CD14-positive monocyte (primary cell): ENCODE measurements at regions not wholly inside any gene's neighbourhood (a gene's known extent, or its start where the extent isn't known, plus 50 kb on each side); places are given as distances from the start of the nearest gene placed in this dataset.
"Not testable (repeated sequence)": the region's sequence is repeated elsewhere in the genome, so short reads cannot be mapped to it uniquely, and the experiment has no call there.

ENCODE experiments used
- DNase-seq, 3 donors: peaks; one replicate each; pipeline ENCODE4 v3.0.0-alpha.2; 2011 to 2022
- H2AFZ ChIP-seq: 2 replicates; pipeline ENCODE4 v1.6.0; 2012; ENCODE audit warnings: mild to moderate bottlenecking, low read depth, low read length, inconsistent platforms; ENCODE audit not compliant: insufficient read depth, poor library complexity, severe bottlenecking
- H3K27ac ChIP-seq, 2 donors: 1 replicate in 1 of 2; 2 replicates in 1 of 2; pipeline ENCODE4 v1.5.1; 2012 to 2013; ENCODE audit warnings: low read length in 2 of 2, control low read depth in 1 of 2, inconsistent platforms in 1 of 2, low read depth in 1 of 2, mild to moderate bottlenecking in 1 of 2
- H3K27me3 ChIP-seq, 2 donors: one replicate each; pipeline versions ENCODE4 v1.6.0 to v1.6.1; 2011 to 2013; ENCODE audit warnings: low read length in 2 of 2; ENCODE audit not compliant: control insufficient read depth in 2 of 2, insufficient read depth in 2 of 2
- H3K36me3 ChIP-seq, 2 donors: replicated peaks in 1 of 2; 1 replicate in 1 of 2; 2 replicates in 1 of 2; pipeline versions ENCODE4 v1.5.1 to v1.6.1; 2012 to 2013; ENCODE audit warnings: low read length in 2 of 2, control low read depth in 1 of 2, inconsistent platforms in 1 of 2, mild to moderate bottlenecking in 1 of 2; ENCODE audit not compliant: insufficient read depth in 2 of 2, control insufficient read depth in 1 of 2
- H3K4me1 ChIP-seq, 2 donors: 1 replicate in 1 of 2; 2 replicates in 1 of 2; pipeline versions ENCODE4 v1.5.1 to v1.6.1; 2012 to 2013; ENCODE audit warnings: low read length in 2 of 2, control low read depth in 1 of 2, inconsistent platforms in 1 of 2, mild to moderate bottlenecking in 1 of 2, moderate library complexity in 1 of 2; ENCODE audit not compliant: insufficient read depth in 2 of 2, control insufficient read depth in 1 of 2
- H3K4me2 ChIP-seq: replicated peaks from 2 replicates; pipeline ENCODE3; 2012; ENCODE audit warnings: low read length, moderate library complexity, mild to moderate bottlenecking; ENCODE audit not compliant: poor library complexity, severe bottlenecking; ENCODE audit errors: extremely low read depth
- H3K4me3 ChIP-seq, 3 experiments: fragments of 200-600 bp in 1 of 3; sonication (generic) in 1 of 3; replicated peaks in 1 of 3; 1 replicate in 2 of 3; 2 replicates in 1 of 3; pipeline ENCODE4 v1.5.1; 2011 to 2013; ENCODE audit warnings: low read length in 3 of 3, mild to moderate bottlenecking in 3 of 3, control low read depth in 2 of 3, low read depth in 2 of 3, inconsistent platforms in 1 of 3, moderate library complexity in 1 of 3
- H3K79me2 ChIP-seq: 2 replicates; pipeline ENCODE4 v1.6.0; 2012; ENCODE audit warnings: mild to moderate bottlenecking, control low read depth, inconsistent platforms, low read length, moderate library complexity; ENCODE audit not compliant: insufficient read depth
- H3K9ac ChIP-seq: 2 replicates; pipeline ENCODE4 v1.6.0; 2017; ENCODE audit warnings: low read length, mild to moderate bottlenecking; ENCODE audit not compliant: insufficient read depth, poor library complexity, severe bottlenecking
- H3K9me3 ChIP-seq, 2 donors: replicated peaks in 1 of 2; 1 replicate in 1 of 2; 2 replicates in 1 of 2; pipeline versions ENCODE4 v1.5.1 to v1.6.1; 2012 to 2013; ENCODE audit warnings: low read length in 2 of 2, control low read depth in 1 of 2; ENCODE audit not compliant: control insufficient read depth in 1 of 2, insufficient read depth in 1 of 2
- H4K20me1 ChIP-seq: 2 replicates; pipeline ENCODE4 v1.6.0; 2012; ENCODE audit warnings: mild to moderate bottlenecking, low read length, control low read depth, moderate library complexity; ENCODE audit not compliant: insufficient read depth
- H3K27ac Mint-ChIP-seq, 7 donors: one replicate each; pipeline ENCODE4 v1.8.0; 2020; ENCODE audit warnings: mild to moderate bottlenecking in 7 of 7, mixed read lengths in 7 of 7, moderate library complexity in 6 of 7, inconsistent platforms in 2 of 7
- H3K27me3 Mint-ChIP-seq, 3 donors: one replicate each; pipeline ENCODE4 v1.8.0; 2021 to 2022; ENCODE audit warnings: low read depth in 3 of 3, mild to moderate bottlenecking in 3 of 3, mixed read lengths in 3 of 3, moderate library complexity in 3 of 3, inconsistent platforms in 1 of 3
- H3K36me3 Mint-ChIP-seq, 2 donors: one replicate each; pipeline ENCODE4 v1.8.0; 2020; ENCODE audit warnings: mixed read lengths in 2 of 2, inconsistent platforms in 1 of 2, mild to moderate bottlenecking in 1 of 2
- H3K4me1 Mint-ChIP-seq: one replicate; pipeline ENCODE4 v1.8.0; 2020; ENCODE audit warnings: mild to moderate bottlenecking, mixed read lengths
- H3K4me3 Mint-ChIP-seq, 2 donors: one replicate each; pipeline ENCODE4 v1.8.0; 2020; ENCODE audit warnings: mild to moderate bottlenecking in 2 of 2, mixed read lengths in 2 of 2, moderate library complexity in 1 of 2
- H3K9me3 Mint-ChIP-seq, 7 donors: one replicate each; pipeline ENCODE4 v1.8.0; 2020 to 2022; ENCODE audit warnings: mixed read lengths in 7 of 7, mild to moderate bottlenecking in 6 of 7, moderate library complexity in 6 of 7, inconsistent platforms in 2 of 7
- WGBS: methylation state at CpG from one replicate; pipeline ENCODE4 v1.1.5; 2013; ENCODE audit warnings: missing lambda C conversion rate; ENCODE audit not compliant: insufficient coverage; 5-methylcytosine and 5-hydroxymethylcytosine counted together
- intact Hi-C, 2 donors: fragments of 100-400 bp; cut with micrococcal nuclease; formaldehyde crosslinking; loops; one replicate each; pipeline versions ENCODE4 v1.15.0 to v1.15.1; 2023

GRCh38 chr14:105707723-105708151 lies 181.4 kb downstream of the TMEM121 start:
- H3K27ac ChIP-seq, H3K4me3 ChIP-seq, H3K36me3 Mint-ChIP-seq, H3K4me2 ChIP-seq, H3K27me3 Mint-ChIP-seq, H4K20me1 ChIP-seq, H3K4me1 Mint-ChIP-seq, H3K36me3 ChIP-seq, H2AFZ ChIP-seq, H3K79me2 ChIP-seq, H3K27me3 ChIP-seq, H3K9me3 Mint-ChIP-seq, H3K4me1 ChIP-seq, H3K4me3 Mint-ChIP-seq, H3K9ac ChIP-seq, DNase-seq, H3K27ac Mint-ChIP-seq: not testable (repeated sequence)
- peaks cover 0 to 19% of the 10 kb centered on the region in 2 donors for H3K9me3 ChIP-seq
- WGBS: 97% methylated on average over 18 of the region's 18 CpGs
- intact Hi-C loops: loop anchor here in 1 of 2 donors (2.0 kb wide), 1 partner anchor 119 kb away; no protein-coding TSS in a partner anchor

GRCh38 chr14:105708251-105709134 lies 182.1 kb downstream of the TMEM121 start:
- intact Hi-C loops, H3K27ac ChIP-seq, H3K27me3 Mint-ChIP-seq, H3K27ac Mint-ChIP-seq, H3K36me3 Mint-ChIP-seq, H4K20me1 ChIP-seq, H3K36me3 ChIP-seq, H3K4me3 Mint-ChIP-seq, H3K9ac ChIP-seq, H3K4me2 ChIP-seq, H3K4me1 ChIP-seq, H3K4me3 ChIP-seq, DNase-seq, H3K4me1 Mint-ChIP-seq, H3K79me2 ChIP-seq, H3K27me3 ChIP-seq, H2AFZ ChIP-seq: not testable (repeated sequence)
- peaks cover 0 to 12% (median 2%) of the 10 kb centered on the region in 7 donors for H3K9me3 Mint-ChIP-seq
- H3K9me3 ChIP-seq: peaks cover 0 to 26% of the 10 kb centered on the region in 2 donors
- whole genome bisulfite sequencing: 98% methylated on average over 19 of the region's 24 CpGs
